Middle frontal gyrus (tissue), 1 donor: ENCODE measurements at regions not wholly inside any gene's neighbourhood (a gene's known extent, or its start where the extent isn't known, plus 50 kb on each side); places are given as distances from the start of the nearest gene placed in this dataset.

Source experiments
- DNase-seq: peaks from one replicate; pipeline ENCODE4 v3.0.0-alpha.2; 2015; ENCODE audit warnings: low spot score; ENCODE audit errors: extremely low spot score

- no peak for DNase-seq
Observed at GRCh38 chr12:46908936-46909635, 83.3 kb upstream of the SLC38A4 start.

DNA sequence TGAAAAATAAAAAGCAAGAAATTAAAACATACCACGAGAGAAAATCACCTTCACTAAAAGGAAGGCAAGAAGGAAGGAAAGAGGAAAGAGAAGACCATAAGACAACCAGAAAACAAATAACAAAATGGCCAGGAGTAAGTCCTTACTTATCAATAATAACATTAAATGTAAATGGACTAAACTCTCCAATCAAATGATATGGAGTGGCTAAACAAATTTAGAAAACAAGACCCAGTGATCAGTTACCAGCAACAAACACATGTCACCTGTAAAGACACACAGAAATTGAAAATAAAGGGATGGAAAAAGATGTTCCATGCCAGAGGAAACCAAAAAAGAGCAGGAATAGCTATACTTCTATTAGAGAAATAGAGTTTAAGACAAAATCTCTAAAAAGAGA, 85.0 kb upstream of the SLC38A4 start:
- DNase-seq = no peak

GRCh38 chr12:46914336-46914735, 88.5 kb upstream of the SLC38A4 start:
- no peak for DNase-seq

DNA sequence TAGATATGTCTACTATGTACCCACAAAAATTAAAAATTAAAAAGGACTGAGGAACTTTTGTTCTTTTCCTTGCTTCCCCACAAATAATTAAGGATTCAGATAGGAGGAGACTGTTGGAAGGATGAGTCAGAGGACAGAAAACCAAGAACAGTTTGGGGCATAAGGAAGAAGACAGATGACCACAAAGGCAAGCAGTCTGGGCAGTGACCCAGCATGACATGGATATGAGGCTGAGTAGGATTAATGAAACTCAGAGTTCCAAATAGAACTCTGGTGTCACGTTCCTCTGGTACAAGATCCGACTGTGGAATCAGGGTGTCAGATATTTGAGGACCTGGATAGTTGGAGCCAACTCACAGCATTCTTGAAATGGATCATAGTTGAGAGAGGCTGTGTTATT, 89.3 kb upstream of the SLC38A4 start:
- DNase-seq = no peak

- no peak for DNase-seq
Observed at GRCh38 chr12:46915836-46916235, 90.0 kb upstream of the SLC38A4 start.

DNA sequence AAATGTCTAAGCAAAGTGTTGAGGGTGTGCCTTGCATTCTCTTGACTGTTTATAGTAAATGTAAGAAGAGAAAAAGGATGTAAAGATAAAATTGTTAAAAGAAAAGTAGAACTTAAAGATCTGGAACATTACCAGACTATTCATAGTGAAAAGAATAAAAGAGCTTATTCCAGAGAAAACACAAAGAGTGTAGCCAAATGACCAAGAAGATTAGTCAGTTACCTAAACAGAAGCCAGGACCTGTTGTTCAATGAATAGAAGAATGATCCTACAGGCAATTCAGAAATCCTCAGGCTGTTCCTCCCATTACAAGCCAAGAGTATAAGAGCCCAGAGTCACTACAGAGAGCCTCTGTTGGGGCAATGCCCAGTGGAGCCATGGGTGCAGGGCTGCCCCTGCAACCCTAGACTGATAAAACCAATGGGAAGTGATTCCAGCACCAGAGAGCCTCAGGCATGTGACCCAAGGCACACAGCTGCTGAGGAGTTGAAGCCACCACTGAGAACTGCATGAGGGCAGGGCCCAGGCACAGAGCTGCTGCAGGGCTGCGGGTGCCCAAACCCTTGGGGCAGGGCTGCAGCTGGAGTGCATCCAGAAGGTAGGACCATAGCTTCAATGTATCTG, 91.1 kb upstream of the SLC38A4 start:
- DNase-seq = no peak

- DNase-seq = no peak
Observed at GRCh38 chr12:46917821-46918220, 92.0 kb upstream of the SLC38A4 start.

DNA sequence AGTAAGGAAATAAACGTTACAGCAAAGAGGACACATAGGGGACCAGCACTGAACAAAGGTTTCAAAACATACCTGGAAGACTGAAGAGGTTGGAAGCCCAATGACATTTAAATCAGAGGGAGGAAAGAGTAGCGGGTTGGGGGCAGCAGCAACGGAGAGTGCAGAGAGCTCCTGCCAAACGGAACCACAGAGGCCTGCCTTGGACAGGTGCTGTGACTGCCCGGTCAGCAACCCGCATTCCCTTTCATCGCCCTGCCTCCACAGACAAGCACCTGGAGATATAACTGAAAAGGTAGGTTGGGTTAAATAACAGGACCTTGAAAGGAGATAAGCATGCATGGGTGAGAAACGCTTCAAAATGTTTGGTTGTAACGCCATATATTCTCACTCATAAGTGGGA, 92.8 kb upstream of the SLC38A4 start:
- no peak for DNase-seq

DNA sequence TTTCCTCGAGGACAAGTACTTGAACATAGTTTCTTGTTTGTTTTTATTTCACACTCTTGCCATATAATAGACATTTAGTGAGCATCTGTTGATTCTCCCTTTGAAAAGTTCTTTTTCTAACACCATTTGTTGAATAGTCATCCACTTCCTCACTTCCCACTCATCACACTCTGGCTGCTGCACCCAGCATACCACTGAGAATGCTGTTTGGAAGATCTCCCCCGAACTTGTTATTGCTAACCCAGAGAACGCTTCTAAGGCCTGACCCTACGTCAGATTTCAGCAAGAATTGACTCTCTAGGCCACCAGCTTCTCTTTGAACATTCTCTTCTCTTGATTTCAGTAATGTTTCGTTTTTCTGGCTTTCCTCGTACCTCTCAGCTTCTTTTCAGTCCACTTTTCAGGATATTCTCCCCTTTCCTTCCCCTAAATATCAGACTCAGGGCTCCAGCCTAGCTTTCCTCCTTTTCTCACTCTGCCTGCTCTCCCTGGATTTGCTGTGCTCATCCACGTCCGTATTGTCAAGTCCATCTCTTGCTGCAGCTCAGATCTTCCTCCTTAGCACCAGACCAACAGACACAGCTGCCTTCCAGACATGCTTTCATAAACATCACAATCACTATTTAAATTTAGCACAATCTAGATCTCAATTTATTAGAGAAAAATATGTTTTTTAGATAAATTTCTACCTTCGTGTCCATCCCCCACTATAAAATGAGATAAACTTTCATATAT, 94.0 kb upstream of the SLC38A4 start:
- no peak for DNase-seq

DNA sequence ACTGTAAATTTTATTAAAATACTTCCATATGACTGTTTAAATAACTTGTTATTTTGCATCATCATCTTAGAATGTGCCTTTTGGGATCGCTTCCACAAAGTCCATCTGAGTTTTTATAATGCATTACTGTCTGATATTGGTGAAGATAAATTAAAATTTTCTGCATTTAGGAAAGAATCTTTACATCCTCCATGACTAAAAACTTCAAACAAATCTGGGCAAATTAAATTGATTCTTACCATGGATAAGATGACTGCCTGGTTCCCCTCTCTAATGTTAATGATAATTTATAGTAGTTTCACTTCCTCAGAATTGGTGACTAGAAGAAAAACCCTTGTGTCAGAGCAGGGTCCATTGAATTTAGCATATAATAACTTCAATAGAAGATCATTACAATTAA, 94.7 kb upstream of the SLC38A4 start:
- DNase-seq = no peak

- no peak for DNase-seq
Observed at GRCh38 chr12:46921048-46921763, 95.4 kb upstream of the SLC38A4 start.

GRCh38 chr12:46921764-46922133, 96.0 kb upstream of the SLC38A4 start:
- DNase-seq = no peak

DNA sequence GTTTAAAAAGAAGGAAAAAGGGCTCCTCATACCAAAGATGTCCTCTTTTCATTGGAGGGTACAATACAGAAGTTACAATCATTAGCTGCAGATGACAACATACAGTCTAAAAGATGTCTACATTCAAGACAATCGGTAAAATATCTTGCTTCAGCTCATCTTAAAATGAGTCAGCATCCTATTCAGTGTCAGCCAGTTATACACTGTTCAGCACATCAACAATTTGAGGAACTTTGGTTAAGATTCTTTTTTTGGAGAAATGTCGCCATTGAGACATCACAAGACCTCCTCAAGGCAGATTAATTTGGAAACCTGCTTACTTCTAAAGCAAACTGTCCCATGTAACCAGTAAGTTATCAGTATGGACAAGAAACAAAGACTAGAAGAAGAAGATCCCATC, 100.7 kb upstream of the SLC38A4 start:
- no peak for DNase-seq

DNA sequence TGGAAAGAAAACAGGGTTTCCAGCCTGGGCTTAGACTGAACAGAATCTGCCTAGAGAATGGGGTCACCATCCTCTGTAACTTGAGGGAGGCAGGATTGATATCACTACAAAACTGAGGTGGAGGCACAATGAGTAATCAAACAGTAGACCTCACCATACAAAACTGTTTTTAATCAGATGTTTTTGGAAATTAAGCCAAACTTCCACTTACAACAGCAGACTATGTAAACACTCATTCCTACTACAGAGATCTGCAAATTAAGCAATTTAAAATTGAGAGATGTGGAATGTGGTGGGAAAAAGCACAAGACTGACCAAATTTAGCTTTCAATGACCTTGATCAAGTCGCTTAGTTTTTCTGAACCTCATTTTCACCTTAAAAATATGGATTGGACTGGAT, 104.3 kb upstream of the SLC38A4 start:
- DNase-seq = no peak

DNA sequence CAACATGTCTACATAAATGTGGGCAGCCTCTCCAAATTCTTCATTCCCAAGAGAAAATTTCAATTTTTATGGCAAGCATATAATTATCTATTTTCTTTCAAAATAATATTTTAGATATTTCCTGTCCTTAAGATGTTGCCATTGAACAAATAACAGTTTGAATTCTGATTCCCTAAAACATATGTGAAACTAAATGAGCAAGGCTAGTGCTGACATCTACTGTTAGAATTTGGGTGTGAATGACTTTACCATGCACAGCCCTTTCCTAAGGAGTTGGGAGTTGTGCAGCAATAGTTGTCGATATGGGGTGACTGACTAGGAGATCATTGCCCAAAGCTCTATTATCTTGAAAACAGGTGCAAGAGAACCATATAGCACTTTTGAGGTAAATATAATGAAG, 108.2 kb upstream of the SLC38A4 start:
- no peak for DNase-seq

DNA sequence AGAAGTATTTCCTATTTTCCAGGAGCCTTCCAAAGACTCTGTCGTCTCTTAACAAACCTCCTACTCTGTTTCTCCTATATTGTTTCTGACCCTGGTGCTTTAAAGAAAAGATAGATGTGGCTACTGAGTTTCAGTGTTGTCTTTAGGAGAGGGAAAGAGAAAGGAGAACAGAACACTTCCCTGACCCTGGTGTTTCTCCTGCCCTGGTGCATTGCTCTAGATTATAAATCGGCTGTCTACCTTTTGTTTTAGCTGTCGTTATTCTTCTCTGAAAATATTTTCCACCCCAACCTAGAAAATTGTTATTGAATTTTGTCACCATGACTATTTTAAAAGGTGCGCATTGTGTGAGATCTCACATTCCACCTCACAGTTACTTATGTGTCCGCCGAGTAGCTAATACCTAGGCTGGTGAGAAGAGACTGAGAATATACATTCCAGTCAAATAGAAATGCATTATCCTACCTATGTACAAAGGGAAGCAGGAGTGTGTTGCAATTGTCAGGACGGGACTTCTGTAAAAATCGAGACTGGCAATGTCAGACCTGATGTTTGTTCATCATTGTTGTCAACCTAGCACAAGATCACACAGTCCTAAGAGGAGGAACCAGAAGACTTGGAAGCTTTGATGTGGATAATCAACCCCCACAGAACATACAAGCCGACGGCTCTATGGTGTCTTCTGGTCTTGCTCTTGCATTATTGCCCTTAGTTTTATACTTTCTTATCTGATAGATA, 108.7 kb upstream of the SLC38A4 start:
- no peak for DNase-seq

DNA sequence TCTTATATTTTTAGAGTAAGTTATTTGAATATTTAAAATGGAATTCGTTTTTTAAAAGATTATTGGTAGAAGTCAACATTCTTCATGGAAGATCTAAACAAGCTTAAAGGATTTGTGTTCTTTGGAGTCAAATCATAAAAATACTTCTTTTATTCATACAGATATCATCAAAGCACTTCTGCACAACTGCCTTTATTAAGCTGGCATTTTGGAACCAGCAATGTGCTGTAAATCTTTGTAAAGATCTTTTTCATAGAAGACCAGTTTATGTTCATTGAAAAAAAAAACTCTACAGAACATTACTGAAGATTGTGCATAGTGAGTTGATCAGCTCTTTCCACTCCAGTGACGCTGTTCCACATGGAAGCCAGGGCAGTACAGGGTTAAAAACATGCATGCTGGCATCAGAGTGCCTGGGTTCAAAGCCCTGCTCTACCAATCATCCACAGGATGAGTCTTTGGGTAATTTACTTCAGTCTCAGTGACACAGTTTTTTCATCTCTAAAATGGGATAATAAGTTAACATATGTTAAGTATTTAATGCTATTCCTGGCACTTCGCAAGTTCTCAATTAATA, 109.6 kb upstream of the SLC38A4 start:
- DNase-seq = no peak

- no peak for DNase-seq
Observed at GRCh38 chr12:46936042-46936441, 110.2 kb upstream of the SLC38A4 start.

DNA sequence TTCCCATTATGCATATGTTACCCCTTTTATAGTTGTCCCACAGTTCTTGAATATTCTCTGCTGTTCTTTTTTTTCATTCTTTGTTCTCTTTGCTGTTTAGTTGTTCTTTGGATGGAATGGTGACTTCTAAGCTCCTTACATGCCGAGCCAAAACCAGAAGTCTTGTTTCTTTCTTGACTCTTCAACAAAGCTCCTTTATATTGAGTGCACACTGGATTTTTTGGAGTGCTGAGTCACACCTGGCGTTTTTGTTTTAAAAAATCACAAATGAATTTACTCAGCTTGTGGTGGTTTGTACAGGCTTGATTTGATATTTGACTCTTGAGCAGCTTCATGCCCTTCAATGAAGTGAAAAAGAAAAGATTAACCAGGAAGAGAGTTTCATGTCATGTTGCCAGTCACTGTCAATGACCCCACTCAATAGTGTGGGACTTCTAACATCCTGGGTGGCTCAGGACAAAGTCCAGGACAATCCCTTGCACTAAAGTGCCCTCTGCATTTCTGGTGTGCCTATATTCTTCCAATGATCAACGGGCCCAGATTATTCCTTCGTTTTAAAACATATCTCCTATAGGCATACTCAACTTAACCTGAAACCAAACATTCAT, 112.4 kb upstream of the SLC38A4 start:
- no peak for DNase-seq

DNA sequence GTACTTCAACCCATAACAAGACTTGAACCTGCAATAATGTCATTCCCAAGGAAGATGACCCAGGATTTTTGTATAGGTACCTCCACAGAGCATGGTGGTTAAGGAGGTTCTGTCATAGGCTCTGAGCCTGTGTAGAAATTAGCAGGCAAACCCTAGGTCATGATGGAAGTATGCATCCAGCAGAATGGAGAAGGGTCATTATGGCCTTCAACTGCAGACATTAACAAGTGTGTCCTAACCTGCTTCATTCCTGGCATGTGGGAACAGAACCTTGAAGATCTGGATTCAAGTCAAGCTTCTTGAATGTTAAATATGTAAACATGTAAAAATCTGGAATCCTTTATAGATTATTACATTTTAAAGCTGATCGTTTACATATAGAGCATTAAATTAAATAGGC, 116.2 kb upstream of the SLC38A4 start:
- no peak for DNase-seq

DNA sequence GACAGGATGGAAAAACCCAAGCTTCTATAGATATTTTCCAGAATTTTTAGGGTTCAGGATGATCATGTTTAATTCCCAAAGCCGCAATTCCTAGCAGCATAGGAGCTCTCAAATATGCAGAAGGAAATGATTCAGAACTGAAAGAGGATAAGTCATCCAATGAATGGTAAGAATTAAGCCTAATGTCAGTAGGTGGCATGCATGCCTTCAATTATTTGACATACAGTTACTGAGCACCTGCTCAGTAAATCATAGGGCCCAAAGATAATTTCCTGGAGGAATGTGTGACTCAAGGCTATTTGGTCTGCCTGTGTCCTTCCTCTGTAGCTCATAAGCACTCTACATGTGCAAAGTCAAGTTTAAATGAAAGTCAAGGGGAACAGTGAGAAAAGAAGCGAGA, 116.8 kb upstream of the SLC38A4 start:
- DNase-seq = no peak
